DND-41 (cell line): ENCODE measurements at regions not wholly inside any gene's neighbourhood (a gene's known extent, or its start where the extent isn't known, plus 50 kb on each side); places are given as distances from the start of the nearest gene placed in this dataset.
"Not testable (repeated sequence)": the region's sequence is repeated elsewhere in the genome, so short reads cannot be mapped to it uniquely, and the experiment has no call there.

Experiments
- ATAC-seq: fragments of 200-7000 bp; cut with Tn5 transposase; 3 replicates; pipeline ENCODE4 v1.9.1; 2021; ENCODE audit warnings: low read depth; ENCODE audit not compliant: insufficient read depth
- DNase-seq: peaks from one replicate; pipeline ENCODE4 v3.0.0-alpha.2; 2020
- H2AFZ ChIP-seq: 2 replicates; pipeline ENCODE4 v1.6.0; 2012; ENCODE audit warnings: low read depth, low read length
- H3K27ac ChIP-seq: 2 replicates; pipeline ENCODE4 v1.5.1; 2012; ENCODE audit warnings: low read length, inconsistent platforms
- H3K27me3 ChIP-seq: fragments of 200-600 bp; sonication (generic); 2 replicates; pipeline ENCODE4 v1.6.0; 2012; ENCODE audit warnings: low read length, mild to moderate bottlenecking, inconsistent platforms; ENCODE audit not compliant: insufficient read depth, poor library complexity
- H3K36me3 ChIP-seq: 2 replicates; pipeline ENCODE4 v1.5.1; 2012; ENCODE audit warnings: low read length, inconsistent platforms; ENCODE audit not compliant: insufficient read depth
- H3K4me1 ChIP-seq: 2 replicates; pipeline ENCODE4 v1.5.1; 2012; ENCODE audit warnings: mild to moderate bottlenecking, low read length; ENCODE audit not compliant: insufficient read depth
- H3K4me2 ChIP-seq: 2 replicates; pipeline ENCODE4 v1.6.0; 2012; ENCODE audit warnings: mild to moderate bottlenecking, moderate library complexity, low read length, inconsistent platforms; ENCODE audit not compliant: insufficient read depth
- H3K4me3 ChIP-seq, 2 experiments: fragments of 200-600 bp in 1 of 2; shearing (Covaris generic) in 1 of 2; 2 replicates each; pipeline ENCODE4 v1.5.1; 2012 to 2016; ENCODE audit warnings: inconsistent platforms in 2 of 2, low read length in 2 of 2, mild to moderate bottlenecking in 2 of 2, low read depth in 1 of 2, moderate library complexity in 1 of 2
- H3K79me2 ChIP-seq: 2 replicates; pipeline ENCODE4 v1.6.0; 2012; ENCODE audit warnings: low read length, inconsistent platforms; ENCODE audit not compliant: insufficient read depth
- H3K9ac ChIP-seq: 2 replicates; pipeline ENCODE4 v1.6.0; 2012; ENCODE audit warnings: low read depth, mild to moderate bottlenecking, inconsistent platforms, low read length, moderate library complexity
- H3K9me3 ChIP-seq: 2 replicates; pipeline ENCODE4 v1.5.1; 2012; ENCODE audit warnings: low read length, moderate library complexity, mild to moderate bottlenecking, inconsistent platforms; ENCODE audit not compliant: insufficient read depth, severe bottlenecking
- H4K20me1 ChIP-seq: 2 replicates; pipeline ENCODE4 v1.6.0; 2012; ENCODE audit warnings: low read length; ENCODE audit not compliant: insufficient read depth
- CTCF ChIP-seq: IDR thresholded peaks from 2 replicates; pipeline ENCODE4 v1.5.1; 2012; ENCODE audit warnings: borderline replicate concordance, low read length, moderate library complexity, mild to moderate bottlenecking; ENCODE audit not compliant: poor library complexity, severe bottlenecking; ENCODE audit errors: extremely low read depth
- EZH2 ChIP-seq: IDR thresholded peaks from 3 replicates; pipeline ENCODE4 v1.6.1; 2012; ENCODE audit warnings: borderline replicate concordance, low read depth, mild to moderate bottlenecking, moderate library complexity, low read length, inconsistent platforms; ENCODE audit not compliant: severe bottlenecking

- H3K9me3 ChIP-seq: peaks cover 2% of the 10 kb centered on the region
- ATAC-seq (no peak), DNase-seq (no peak)
- no peaks in the 10 kb centered on the region for H3K79me2 ChIP-seq
- TF ChIP-seq EZH2 (no peak), CTCF (no peak)
- no peaks in the 10 kb centered on the region for H3K27me3 ChIP-seq
- H3K4me3 ChIP-seq: no peak overlapping the region
- H3K4me2 ChIP-seq: no peak overlapping the region
- H3K4me1 ChIP-seq: peaks cover 7% of the 10 kb centered on the region
- H3K9ac ChIP-seq: no peak overlapping the region
- H3K27ac ChIP-seq: no peak overlapping the region
- H4K20me1 ChIP-seq: no peaks in the 10 kb centered on the region
- no peaks in the 10 kb centered on the region for H3K36me3 ChIP-seq
- no peak overlapping the region for H2AFZ ChIP-seq
These were observed 217.4 kb downstream of the CENPC start for GRCh38 chr4:67328018-67328278.

GRCh38 chr4:67327245-67328017 is 217.9 kb downstream of the CENPC start:
- Histone ChIP-seq H3K9ac (no peak overlapping the region; the same call in 1 of the 2 replicates), H3K9me3 (peaks cover 2% of the 10 kb centered on the region), H3K79me2 (no peaks in the 10 kb centered on the region), H3K27me3 (no peaks in the 10 kb centered on the region), H4K20me1 (no peaks in the 10 kb centered on the region), H2AFZ (peak overlapping the region; percentile 35; the same call in 1 of the 2 replicates), H3K4me2 (peak overlapping the region; percentile 38), H3K4me1 (peaks cover 7% of the 10 kb centered on the region), H3K36me3 (no peaks in the 10 kb centered on the region), H3K27ac (0 out of 2 replicates have a peak overlapping the region, but pooled peaks have one; percentile 39), H3K4me3 (no peak overlapping the region)
- peak; percentile 72 for DNase-seq
- ATAC-seq: peak; percentile 96
- no peak for TF ChIP-seq EZH2
- TF ChIP-seq CTCF: peak; percentile 98

GRCh38 chr4:67325791-67326190 is 219.5 kb downstream of the CENPC start:
- no peak for ATAC-seq
- no peaks in the 10 kb centered on the region for H3K27me3 ChIP-seq
- no peak for TF ChIP-seq CTCF
- no peak for TF ChIP-seq EZH2
- H3K79me2 ChIP-seq: no peaks in the 10 kb centered on the region
- no peak overlapping the region for H3K9ac ChIP-seq
- no peak for DNase-seq
- H3K4me3 ChIP-seq: no peak overlapping the region
- no peaks in the 10 kb centered on the region for H4K20me1 ChIP-seq
- no peak overlapping the region for H3K4me2 ChIP-seq
- peaks cover 2% of the 10 kb centered on the region for H3K9me3 ChIP-seq
- no peak overlapping the region for H3K27ac ChIP-seq
- H3K36me3 ChIP-seq: no peaks in the 10 kb centered on the region
- no peak overlapping the region for H2AFZ ChIP-seq
- peaks cover 7% of the 10 kb centered on the region for H3K4me1 ChIP-seq

- no peak for DNase-seq
- Histone ChIP-seq H3K79me2 (no peaks in the 10 kb centered on the region), H3K9me3 (peaks cover 2% of the 10 kb centered on the region), H3K9ac (no peak overlapping the region), H3K27ac (no peak overlapping the region), H4K20me1 (no peaks in the 10 kb centered on the region), H2AFZ (no peak overlapping the region), H3K4me1 (no peaks in the 10 kb centered on the region), H3K36me3 (no peaks in the 10 kb centered on the region), H3K4me2 (no peak overlapping the region), H3K4me3 (no peak overlapping the region), H3K27me3 (no peaks in the 10 kb centered on the region)
- TF ChIP-seq EZH2 (no peak), CTCF (no peak)
- no peak for ATAC-seq
These were observed 224.7 kb downstream of the CENPC start for GRCh38 chr4:67320645-67321044.

GRCh38 chr4:67319607-67320006 is 225.7 kb downstream of the CENPC start:
- H3K9me3 ChIP-seq, H4K20me1 ChIP-seq, H3K4me2 ChIP-seq, H2AFZ ChIP-seq, H3K36me3 ChIP-seq, H3K27ac ChIP-seq, H3K27me3 ChIP-seq, H3K4me1 ChIP-seq, H3K9ac ChIP-seq, ATAC-seq, DNase-seq, H3K79me2 ChIP-seq, H3K4me3 ChIP-seq: not testable (repeated sequence)
